Hepatocyte (in vitro differentiated cells): ENCODE measurements at regions not wholly inside any gene's neighbourhood (a gene's known extent, or its start where the extent isn't known, plus 50 kb on each side); places are given as distances from the start of the nearest gene placed in this dataset.

ENCODE experiments used
- EZH2 ChIP-seq: fragments of 200-600 bp; sonication (generic); IDR thresholded peaks from 2 replicates; pipeline ENCODE4 v1.6.1; 2016; ENCODE audit warnings: antibody characterized with exemption, mild to moderate bottlenecking, borderline replicate concordance
- EZH2phosphoT487 ChIP-seq: fragments of 200-600 bp; sonication (generic); IDR thresholded peaks from one replicate; pipeline ENCODE4 v1.6.1; 2018; ENCODE audit warnings: antibody characterized with exemption, mild to moderate bottlenecking, low read depth, moderate library complexity; ENCODE audit not compliant: unreplicated experiment, severe bottlenecking
- TF ChIP-seq, protein P1 (sequence below): fragments of 200-600 bp; sonication (generic); IDR thresholded peaks from 2 replicates; pipeline ENCODE4 v1.5.1; 2016; ENCODE audit warnings: antibody characterized with exemption, mild to moderate bottlenecking; ENCODE audit not compliant: poor library complexity

DNA sequence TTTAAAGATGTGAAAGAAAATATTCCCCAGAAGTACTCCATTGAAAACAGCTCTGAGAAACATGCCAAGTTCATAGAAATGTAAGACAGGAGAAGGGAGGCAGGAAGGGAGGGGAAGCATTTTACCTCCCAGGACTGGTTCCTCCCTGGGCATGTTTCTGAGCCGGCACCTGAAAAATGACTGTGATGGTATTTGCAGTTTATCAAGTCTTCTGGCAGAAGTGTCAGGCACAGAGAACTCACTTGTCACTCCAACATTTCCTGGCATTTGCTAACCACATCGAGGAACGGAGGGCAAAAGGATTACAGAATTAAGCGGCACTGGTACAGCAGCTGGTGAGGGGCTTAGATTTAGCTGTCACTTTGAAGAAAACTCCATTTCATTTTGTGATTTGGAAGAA, 1054.0 kb downstream of the TUSC7 start:
- TF ChIP-seq, protein P1, sequence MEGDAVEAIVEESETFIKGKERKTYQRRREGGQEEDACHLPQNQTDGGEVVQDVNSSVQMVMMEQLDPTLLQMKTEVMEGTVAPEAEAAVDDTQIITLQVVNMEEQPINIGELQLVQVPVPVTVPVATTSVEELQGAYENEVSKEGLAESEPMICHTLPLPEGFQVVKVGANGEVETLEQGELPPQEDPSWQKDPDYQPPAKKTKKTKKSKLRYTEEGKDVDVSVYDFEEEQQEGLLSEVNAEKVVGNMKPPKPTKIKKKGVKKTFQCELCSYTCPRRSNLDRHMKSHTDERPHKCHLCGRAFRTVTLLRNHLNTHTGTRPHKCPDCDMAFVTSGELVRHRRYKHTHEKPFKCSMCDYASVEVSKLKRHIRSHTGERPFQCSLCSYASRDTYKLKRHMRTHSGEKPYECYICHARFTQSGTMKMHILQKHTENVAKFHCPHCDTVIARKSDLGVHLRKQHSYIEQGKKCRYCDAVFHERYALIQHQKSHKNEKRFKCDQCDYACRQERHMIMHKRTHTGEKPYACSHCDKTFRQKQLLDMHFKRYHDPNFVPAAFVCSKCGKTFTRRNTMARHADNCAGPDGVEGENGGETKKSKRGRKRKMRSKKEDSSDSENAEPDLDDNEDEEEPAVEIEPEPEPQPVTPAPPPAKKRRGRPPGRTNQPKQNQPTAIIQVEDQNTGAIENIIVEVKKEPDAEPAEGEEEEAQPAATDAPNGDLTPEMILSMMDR: no peak
- TF ChIP-seq EZH2 (no peak), EZH2phosphoT487 (no peak)
